Choroid plexus epithelial cell (primary cell): ENCODE measurements at regions not wholly inside any gene's neighbourhood (a gene's known extent, or its start where the extent isn't known, plus 50 kb on each side); places are given as distances from the start of the nearest gene placed in this dataset.

Source experiments
- DNase-seq: peaks from one replicate; pipeline ENCODE4 v3.0.0-alpha.2; 2010; ENCODE audit warnings: low read depth
- H3K4me3 ChIP-seq: 2 replicates; pipeline ENCODE4 v1.5.1; 2011; ENCODE audit warnings: low read depth, mild to moderate bottlenecking, control low read depth, low read length, moderate library complexity
- CTCF ChIP-seq: conservative IDR thresholded peaks from 2 replicates; pipeline ENCODE4 v1.5.1; 2011; ENCODE audit warnings: low read depth, mild to moderate bottlenecking, control low read depth, inconsistent platforms, low read length, moderate library complexity

DNA sequence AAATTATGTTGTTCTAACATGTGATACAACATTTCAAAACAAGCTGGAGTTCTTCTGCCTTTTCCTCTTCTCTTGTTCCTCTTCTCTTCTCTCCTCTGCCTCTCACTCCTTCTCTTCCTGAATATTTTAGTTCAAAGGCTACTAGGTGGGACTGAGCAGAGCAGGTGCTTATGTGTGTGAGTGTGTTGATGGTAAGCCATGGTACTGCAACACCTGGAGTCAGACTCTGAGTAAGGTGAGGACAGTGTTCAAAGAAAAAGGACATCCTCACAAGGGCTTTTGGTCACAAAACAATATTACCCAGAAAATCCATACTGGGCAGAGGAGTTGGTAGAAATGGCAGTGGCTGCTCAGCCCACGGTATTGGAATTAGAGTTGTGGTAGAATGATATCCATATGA, 1188.7 kb downstream of the SLITRK1 start:
- H3K4me3 ChIP-seq, result no peak overlapping the region
- TF ChIP-seq CTCF, result no peak
- DNase-seq, result no peak

- H3K4me3 ChIP-seq, result peak overlapping the region; percentile 36
- DNase-seq, result peak; percentile 42
- TF ChIP-seq CTCF, result no peak
Measured at GRCh38 chr13:82688400-82688994, 1193.8 kb downstream of the SLITRK1 start.

GRCh38 chr13:82687884-82688283, 1194.4 kb downstream of the SLITRK1 start:
- peak; percentile 15 for DNase-seq
- H3K4me3 ChIP-seq, result no peak overlapping the region
- no peak for TF ChIP-seq CTCF

GRCh38 chr13:82681535-82681934, 1200.7 kb downstream of the SLITRK1 start:
- H3K4me3 ChIP-seq, result no peak overlapping the region
- DNase-seq, result peak; percentile 49
- no peak for TF ChIP-seq CTCF

- H3K4me3 ChIP-seq, result no peak overlapping the region
- no peak for DNase-seq
- no peak for TF ChIP-seq CTCF
Measured at GRCh38 chr13:82678052-82678451, 1204.2 kb downstream of the SLITRK1 start.

DNA sequence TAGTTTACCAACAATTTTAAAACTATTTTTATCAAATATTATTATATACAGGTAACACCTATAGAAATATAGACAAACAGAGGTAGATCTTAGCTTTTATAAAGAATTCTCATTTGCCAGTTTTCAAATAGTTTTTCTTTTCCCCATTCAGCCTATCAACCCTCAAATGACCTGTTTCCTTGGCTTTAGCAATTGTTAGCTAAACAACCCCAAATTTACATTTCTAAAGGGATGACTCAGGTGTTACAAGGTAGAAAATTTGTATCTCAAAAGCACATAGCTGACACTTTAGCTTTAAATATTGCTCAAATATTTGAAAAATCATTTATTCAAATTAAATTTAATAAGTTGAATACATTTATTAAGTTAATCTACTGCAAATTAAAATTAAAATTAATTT, 1207.2 kb downstream of the SLITRK1 start:
- TF ChIP-seq CTCF, result no peak
- DNase-seq, result no peak
- H3K4me3 ChIP-seq, result no peak overlapping the region

DNA sequence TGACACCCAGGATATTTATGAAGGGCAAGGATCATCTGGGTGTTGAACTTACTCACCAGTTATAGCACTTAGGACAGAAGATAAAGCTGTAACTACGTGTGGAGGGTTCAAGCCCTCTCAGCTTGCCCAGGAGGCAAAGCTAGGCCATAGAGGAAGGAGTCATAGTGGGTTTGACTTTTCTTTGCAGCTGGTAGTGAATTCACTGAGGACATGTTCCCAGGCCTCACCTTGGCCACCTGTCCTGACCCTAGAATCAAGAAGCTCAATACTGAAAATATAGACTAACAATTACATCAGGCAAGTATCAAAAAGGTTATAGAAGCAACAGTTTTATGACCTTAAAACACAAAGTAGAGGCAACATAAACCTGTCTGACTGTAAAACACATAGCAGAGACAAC, 1207.7 kb downstream of the SLITRK1 start:
- DNase-seq, result no peak
- TF ChIP-seq CTCF, result no peak
- H3K4me3 ChIP-seq, result no peak overlapping the region
